HG03457 (cell line): ENCODE measurements at regions not wholly inside any gene's neighbourhood (a gene's known extent, or its start where the extent isn't known, plus 50 kb on each side); places are given as distances from the start of the nearest gene placed in this dataset.

Experiments used
- ATAC-seq: cut with Tn5 transposase; IDR thresholded peaks from one replicate; pipeline ENCODE4 v1.9.1; 2021; ENCODE audit warnings: moderate number of reproducible peaks; ENCODE audit not compliant: unreplicated experiment

DNA sequence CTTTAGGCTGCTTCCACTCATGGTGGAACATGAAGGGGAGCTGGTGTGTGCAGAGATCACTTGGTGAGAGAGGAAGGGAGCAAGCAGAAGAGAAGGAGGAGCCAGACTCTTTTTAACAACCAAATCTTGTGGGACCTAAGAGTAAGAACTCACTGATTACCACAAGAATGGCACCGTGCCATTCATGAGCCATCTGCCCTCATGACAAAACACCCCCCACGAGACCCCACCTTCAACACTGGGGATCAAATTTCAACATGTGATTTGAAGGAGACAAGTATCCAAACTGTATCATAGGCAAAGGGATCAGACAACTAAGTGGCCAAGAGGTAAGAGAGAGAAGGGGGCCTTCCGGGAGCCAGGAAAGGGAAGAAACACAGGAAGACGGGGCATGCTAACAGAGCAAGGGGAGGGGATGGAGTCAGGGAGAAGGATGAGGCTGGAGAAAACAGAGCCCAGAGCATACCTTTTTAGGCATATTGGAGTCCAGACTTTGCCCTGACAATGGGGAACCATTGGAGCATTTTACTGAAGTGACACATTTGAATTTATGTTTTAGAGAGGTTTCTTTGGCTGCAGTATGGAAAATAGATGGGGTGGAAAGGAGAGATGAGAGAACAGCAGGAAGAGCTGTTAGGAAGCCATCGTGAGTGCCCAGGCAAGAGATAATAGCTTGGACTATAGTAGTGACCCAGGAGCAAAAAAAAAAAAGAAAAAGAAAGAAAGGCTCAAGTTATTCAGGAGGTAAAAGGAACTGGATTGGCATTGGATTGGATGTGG, 204.4 kb upstream of the NUDT4 start:
- no peak for ATAC-seq

DNA sequence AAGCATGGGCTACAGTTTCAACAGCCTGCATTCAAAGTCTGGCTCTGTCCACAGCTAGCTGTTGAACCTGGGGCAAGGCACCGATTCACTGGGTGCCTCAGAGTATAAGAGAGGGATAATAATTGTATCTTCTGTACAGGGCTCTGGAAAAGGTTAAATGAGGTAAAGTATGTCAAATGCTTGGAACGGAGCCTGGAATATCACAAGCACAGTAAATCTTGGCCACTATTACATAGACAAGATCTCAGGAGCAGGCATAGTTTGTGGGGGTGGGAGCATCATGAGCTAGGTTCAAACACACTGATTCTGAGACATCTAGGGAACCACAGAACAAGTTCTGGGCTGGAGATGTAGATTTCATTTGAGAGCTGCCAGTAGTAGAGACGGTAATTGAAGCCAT, 203.7 kb upstream of the NUDT4 start:
- ATAC-seq, result no peak

DNA sequence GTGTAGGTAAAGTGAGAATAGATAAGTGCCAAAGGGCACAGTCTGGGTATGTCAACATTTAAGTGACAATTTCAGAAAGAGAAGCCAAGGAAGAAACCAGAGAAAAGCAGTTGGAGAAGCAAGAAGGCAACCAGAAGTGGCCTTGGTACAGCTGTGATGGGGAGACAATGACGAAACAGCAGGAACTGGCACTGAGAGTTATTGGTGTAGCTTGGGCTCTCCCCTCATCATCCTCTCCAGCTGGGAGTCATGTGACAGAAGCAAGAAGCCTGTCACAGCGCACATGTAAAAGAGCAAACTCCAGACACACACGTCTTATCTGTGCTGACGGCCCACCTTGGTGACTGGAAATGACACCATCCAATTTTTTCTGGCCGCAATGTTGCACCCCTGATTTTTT, 203.3 kb upstream of the NUDT4 start:
- no peak for ATAC-seq

DNA sequence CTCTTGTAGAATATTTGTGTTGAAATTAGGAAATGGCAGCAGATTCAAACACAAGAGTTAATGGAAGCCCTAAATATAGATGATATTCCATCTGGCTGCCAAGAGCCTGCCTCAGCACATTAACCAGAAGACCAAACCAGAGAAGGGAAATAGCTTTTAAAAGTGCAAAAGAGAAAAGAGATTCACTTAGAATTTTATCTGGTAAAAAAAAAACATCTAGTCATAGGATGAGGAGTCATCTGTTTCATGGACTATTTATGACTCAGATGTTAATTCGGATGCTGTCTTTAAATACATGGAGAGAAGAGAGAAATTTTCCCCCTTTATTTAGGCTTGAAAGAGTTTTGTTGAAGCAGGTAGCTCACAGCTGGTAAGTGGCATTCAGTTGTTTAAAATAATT, 201.6 kb upstream of the NUDT4 start:
- ATAC-seq, result no peak

DNA sequence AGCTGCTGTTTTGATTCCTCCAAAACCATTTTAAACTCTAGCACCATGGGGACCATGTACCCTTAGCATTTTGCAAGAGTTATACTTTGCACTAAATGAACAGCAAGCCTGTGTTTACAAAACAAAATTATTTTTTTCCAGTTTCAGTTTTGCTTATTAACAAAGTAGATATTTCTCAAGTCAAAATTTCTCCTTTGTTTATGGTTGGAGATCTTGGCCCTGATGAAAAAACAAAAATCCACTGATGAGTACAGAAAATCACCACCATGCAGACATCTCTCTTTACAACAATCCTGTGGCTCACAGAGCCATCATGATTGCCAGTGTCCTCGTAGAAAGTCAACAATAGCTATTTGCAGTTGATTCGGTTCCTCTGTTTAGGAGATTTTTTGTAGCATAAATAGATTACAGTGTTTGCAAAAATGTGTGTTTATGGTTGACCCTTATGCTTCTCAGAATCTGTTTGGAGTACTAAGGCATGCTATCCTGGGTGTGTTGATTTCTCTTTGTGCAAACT, 201.1 kb upstream of the NUDT4 start:
- ATAC-seq, result no peak

DNA sequence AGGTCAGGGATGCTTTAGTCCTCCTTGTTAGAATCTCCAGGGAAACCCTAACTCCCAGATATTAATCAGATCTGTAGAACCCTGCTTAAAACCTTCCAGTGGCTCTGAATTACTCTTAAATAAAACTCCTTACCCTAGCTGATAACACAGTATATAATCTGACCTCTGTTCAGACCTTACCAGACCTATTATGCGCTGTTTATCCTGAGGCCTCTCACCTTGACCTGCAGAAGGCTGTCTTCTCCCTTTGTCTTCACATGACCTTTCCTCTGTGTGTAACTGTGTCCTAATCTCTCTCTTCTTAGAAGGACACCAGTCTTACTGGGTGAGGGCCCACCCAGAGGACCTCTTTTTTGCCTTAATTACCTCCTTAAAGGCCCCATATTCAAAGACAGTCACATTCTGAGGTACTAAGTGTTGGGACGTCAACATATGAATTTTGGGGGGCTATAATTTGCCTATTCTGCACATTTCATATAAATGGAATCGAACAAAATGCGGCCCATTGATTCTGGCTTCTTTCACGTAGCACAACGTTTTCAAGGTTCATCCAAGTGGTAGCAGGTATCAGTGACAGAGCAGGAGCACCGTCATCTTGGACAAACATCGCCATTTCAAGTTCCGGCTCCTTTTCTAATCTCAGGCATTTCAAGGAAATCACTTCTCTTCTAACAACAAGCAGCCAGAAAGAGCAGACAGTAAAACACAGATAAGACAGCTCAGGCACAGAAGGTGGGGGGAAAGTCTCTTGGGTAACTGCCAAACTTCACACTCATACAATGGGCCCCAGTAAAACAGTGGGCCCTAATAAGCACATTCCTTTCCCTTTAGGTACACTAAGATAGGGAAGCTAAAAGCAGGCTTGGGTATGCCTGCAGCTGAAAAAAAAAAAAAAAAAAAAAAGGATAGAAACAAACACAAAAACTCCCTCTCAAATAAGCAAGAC, 200.2 kb upstream of the NUDT4 start:
- ATAC-seq, result no peak

DNA sequence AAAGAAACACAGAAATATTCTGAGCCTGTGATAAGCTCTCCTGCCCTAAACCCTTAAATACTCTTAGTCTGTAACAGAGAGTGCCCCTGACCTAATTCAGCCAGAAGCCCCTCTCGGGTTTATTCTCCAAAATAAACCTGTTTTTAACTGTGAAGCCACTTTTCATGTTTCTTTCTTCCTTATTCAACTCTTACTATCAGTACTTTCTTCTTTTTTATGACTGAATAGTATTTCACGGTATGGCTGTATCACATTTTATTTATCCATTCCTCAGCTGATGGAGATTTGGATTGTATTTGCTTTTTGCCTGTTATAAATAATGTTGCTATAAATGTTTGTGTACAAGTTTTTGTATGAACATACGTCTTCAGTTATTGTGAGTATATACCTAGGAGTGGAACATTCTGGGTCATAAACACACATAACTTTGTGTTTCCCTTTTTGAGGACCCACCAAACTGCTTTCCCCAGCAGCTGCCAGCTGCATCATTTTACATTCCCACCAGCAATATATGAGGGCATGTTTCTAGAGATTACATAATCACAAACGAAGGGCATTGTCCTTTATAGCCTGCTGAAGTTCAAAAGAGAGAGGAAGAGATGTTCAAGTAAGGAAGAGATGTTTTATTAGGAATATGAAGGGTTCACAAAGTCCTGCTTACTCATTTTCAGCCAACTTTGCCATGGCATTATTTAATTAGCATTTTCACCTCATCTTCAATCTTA, 199.4 kb upstream of the NUDT4 start:
- ATAC-seq, result no peak

DNA sequence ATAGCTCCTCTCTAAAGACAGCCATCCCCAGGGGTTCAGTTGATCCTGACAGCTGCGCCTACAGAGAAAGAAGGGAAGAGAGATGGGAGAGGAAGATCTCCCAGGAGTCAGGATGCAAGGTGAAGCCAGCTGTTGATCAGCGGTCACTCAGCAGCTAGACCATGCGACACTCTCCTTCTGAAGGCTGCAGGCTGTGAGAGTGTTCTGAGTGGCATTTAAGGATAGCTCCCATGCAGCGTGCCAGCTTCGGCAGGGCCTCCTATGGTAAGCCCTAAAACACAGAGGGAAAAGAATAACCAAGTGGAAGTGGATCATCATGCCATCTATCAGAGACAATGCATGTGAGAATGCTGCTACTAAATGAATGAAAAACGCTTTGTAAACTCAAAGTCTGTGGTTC, 197.9 kb upstream of the NUDT4 start:
- no peak for ATAC-seq

DNA sequence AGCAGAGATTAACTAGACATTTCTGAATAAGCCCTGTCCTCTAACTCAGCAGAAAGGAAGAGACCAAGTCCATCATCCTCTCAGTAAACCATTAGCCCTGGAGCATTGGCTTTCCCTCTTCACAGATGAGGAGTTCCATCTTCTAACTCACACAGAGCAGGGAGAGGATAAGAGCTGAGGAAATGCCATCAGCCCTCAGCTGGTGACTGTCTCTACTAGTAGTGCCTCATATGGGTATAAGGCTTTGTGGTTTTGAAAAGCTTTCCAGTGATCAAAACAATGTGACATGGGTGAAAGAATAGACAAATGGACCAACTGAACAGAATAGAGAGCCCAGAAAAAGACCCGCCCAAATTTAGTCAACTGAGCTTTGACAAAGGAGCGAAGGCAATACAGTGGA, 197.2 kb upstream of the NUDT4 start:
- ATAC-seq, result no peak

DNA sequence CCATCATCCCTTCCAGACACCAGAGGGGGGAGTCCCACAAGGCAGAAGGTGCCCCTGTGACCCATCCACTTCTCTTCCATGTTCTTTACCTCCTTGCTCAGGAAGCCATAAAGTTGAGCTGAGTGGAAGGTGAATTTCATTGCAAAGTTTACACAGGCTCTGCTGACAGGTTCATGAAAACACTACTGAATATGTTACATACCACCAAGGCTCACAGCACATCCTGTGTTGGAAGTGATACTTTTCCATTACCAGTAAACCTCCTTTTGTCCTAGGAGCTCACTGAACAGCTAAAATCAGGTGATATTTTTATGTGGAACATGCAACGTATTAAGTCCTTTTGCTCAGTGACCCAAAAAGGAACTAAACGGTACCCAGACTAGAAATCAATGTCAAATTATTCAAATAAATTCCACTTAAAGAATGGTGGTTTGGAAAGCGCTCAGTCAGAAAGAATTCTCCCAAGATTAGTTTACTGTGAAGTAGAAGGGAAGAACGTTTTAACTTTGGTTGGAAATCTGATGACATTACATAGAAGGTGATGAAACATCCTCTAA, 196.2 kb upstream of the NUDT4 start:
- ATAC-seq, result no peak

DNA sequence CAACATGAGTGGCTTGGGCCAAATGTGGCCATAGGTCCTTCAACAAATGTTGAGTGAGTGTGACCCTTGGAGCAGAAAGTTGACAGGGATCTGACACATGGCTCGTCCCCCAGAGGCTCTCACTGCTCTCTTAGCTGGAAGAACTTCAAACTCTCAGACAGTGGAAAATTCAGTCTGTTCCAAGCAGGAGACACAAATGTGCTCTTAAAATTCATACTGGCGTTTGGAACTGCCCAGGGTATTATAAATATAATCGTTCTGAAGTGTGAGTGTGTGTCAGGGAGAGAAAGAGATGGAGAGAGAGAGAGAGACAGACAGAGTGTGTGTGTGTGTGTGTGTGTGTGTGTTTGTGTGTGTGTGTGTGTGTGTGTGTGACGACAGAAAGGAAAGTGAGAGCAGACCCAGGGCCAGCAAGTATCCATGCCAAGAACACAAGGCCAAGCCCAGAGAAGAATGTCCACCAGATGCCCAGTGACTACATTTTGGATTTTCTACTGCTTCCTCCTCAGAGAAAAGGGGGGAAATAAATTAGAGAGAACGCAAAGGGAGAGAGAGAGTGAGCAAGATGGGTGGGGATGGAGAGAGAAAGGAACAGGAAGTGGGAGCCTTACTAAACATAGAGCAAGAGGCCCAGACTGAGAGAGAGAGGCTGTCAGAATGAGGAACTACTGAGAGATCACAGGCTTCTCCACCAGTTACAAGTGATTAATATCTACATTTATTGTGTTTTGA, 193.6 kb upstream of the NUDT4 start:
- ATAC-seq, result peak; percentile 69

DNA sequence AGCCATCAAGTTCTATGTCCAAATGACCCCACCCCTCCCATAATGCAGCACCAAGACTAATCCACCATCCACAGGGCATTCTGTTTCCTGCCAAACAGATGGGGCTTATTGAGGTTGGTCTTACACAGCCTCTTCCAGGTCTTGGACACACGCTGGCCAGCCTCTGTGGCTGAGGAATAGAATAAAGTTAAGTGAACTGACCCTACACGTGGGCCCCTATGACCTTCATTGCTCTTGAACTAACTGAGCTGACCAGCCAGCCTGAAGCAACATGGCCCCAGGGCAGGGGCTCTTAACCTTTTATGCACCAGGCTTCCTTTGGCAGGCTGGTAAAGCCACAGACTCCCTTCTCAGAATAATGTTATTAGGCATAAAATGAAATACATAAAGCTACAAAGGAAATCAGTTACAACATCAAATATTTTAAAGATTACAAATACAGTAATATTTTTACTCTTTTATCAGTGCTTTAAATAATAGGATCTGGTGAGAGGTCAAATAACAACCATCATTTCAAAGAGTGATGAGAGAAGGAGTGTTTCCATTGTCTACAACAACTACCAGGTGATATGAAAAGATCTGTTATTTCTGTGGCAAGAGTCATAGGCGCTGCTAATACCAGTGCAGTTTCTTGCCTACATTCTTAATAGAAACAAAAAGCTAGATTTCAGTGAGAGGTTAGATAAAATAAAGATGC, 192.9 kb upstream of the NUDT4 start:
- peak; percentile 19 for ATAC-seq

DNA sequence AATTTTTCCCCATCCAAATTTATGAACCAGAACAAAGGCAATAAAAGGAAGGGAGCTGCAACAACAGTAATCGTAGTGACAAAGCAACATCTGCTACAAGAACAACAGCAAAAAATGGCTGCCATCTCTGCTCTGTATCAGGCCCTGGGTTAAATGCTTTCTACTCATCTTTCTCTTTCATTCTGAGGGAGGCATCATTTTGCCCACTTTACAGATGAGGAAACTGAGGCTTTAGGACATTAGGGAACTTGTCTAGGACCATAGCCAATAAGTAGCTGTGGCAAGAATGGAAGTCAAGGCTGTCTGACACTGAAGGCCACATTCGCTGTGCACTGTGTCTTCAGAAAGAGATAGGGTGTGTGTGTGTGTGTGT, 192.4 kb upstream of the NUDT4 start:
- ATAC-seq, result no peak

DNA sequence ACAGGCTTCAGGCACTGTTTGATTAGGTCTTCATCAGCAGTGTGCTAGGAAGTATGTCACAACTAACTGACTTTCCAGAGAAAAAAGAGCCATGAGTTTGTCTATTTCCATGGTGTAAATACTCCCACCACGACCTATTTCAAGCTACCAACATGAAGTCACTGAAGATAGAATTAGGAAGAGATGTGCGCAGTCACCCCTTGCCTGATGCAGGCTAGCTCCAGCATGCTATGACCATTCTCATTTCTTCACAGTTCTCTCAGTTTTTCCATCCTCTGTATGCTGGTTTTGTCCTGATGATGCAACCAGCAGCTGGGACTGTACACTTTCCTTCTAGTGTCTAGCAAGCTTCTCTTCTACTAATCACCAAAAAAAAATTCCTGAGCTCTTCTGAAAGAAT, 191.6 kb upstream of the NUDT4 start:
- ATAC-seq, result no peak

DNA sequence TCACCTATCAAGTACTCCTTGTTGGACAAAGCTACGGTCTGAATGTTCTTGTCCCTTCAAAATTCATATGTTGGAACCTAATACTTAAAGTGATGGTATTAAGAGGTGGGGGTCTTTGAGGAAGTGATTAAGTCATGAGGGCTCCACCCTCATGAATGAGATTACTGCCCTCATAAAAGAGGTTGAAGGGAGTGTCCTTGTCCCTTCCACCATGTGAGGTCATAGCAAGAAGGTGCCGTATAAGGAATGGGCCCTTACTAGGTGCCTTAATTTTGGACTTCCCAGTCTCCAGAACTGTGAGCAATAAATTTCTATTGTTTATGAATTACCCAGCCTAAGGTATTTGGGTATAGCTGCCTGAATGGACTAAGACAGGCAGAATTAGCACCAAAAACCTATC, 191.1 kb upstream of the NUDT4 start:
- no peak for ATAC-seq

DNA sequence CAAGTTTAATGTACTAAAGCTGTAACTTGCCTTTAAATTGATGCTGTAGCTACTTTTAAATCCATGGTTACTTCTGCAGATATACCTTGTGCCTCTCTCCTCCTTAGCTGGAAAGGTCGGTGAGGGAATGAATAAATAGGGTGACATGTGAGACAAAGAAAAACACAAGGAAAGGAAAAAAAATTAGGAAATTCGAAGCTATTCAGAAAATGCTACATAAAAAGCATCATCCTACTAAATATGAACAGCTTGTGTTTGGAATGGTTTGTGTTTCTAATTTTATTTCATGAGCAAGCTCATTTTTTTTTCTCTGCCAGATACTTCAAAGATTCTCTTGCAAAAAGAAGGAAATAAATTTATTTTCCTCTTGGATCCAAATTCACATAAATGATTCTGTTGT, 186.3 kb upstream of the NUDT4 start:
- ATAC-seq, result no peak

DNA sequence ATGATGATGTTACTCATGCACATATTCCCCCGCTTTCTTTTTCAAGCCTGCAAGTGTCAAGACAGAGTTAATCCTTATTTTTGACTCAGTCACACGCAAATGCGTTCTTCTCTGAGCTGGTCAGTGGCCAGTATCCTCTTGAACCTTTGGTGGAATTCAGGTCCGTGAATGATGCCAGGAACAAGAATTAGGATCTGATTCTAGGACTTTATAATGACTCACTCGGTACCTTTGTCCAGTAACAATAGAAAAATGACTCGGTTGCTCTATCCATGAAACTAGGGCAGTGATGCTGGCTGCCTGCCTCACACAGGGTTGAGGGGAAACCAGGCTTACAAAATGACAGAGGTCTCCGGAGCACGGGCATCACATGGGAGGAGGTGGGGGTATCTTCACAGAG, 185.8 kb upstream of the NUDT4 start:
- no peak for ATAC-seq

DNA sequence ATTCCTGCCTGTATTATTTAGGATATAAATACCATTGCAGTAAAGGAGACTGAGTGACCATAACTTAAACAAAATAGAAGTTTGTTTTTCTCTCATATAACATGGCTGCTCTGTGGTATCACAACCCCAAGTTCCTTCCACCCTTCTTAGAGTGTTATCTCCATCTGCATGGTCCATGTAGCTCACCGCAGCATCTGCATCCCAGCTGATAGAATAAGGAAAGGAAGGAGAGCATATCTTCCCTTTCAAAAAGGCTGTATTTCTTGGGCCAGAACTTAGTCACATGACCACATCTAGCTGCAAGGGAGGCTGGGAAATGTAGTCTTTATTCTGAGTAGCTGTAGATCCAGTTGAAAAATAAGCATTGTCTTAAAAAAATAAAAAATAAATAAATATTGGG, 184.8 kb upstream of the NUDT4 start:
- ATAC-seq, result no peak

DNA sequence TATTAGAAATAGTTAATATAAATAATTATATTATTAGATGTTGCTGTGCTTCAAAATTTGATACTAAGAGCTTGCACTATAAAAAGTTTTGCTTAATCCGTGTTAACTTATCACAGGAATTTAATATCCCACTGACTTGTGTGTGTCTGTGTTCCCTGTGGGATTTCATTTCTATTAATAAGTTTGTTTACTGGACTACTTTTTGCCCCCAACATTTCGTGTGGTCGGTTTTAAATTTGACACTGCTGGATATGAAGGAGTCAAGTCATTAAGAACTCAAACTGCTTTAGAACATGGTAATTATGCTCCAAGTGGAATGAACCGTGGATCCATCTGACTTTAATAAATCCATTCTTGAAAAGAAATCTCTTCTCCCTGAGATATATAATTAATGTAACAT, 182.2 kb upstream of the NUDT4 start:
- ATAC-seq, result no peak

DNA sequence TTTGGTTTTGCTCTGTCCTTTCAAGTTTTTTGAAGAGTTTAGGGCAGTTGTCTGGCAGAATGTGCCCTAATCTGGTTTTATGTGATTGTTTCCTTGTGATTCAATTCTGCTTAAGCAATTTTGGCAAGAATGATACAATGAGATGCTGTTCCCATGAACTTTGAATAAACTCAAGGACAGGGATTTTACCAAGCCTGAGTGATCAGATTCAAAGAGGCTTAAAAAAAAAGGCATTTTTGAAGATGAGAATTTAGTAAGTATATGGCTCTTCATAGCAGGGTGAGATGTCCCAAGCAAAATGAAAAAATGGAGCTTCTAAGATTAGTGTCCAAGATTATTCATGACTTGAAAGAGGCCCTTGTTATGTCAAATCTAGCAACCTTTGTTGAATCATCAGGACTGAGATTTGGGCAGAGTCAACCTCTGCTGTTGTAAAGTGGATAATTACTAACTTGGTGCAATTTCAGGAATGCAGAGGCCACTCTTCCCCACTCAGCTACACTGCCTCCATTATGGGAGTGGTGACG, 180.6 kb upstream of the NUDT4 start:
- ATAC-seq, result no peak
